Ishikawa (cell line): ENCODE measurements at regions not wholly inside any gene's neighbourhood (a gene's known extent, or its start where the extent isn't known, plus 50 kb on each side); places are given as distances from the start of the nearest gene placed in this dataset.

Experiments
- EGR1 ChIP-seq: IDR thresholded peaks from 2 replicates; pipeline ENCODE4 v1.6.1; 2012
- EP300 ChIP-seq: IDR thresholded peaks from 2 replicates; pipeline ENCODE4 v1.6.1; 2012; ENCODE audit warnings: borderline replicate concordance
- FOXM1 ChIP-seq: IDR thresholded peaks from 2 replicates; pipeline ENCODE4 v1.6.1; 2012; ENCODE audit warnings: low read depth, borderline replicate concordance
- MAX ChIP-seq: IDR thresholded peaks from 2 replicates; pipeline ENCODE4 v1.6.1; 2012
- RAD21 ChIP-seq: IDR thresholded peaks from 2 replicates; pipeline ENCODE4 v1.6.1; 2012; ENCODE audit warnings: low read depth
- REST ChIP-seq: IDR thresholded peaks from 2 replicates; pipeline ENCODE4 v1.6.1; 2012; ENCODE audit warnings: low read depth, mild to moderate bottlenecking
- TCF12 ChIP-seq: IDR thresholded peaks from 2 replicates; pipeline ENCODE4 v1.6.1; 2012; ENCODE audit warnings: low read depth
- USF1 ChIP-seq: IDR thresholded peaks from 2 replicates; pipeline ENCODE4 v1.6.1; 2012
- YY1 ChIP-seq: IDR thresholded peaks from 2 replicates; pipeline ENCODE4 v1.6.1; 2012; ENCODE audit warnings: low read depth

- TF ChIP-seq RAD21 (no peak), USF1 (no peak), FOXM1 (no peak), EP300 (no peak), REST (no peak), EGR1 (no peak), MAX (no peak), YY1 (no peak), TCF12 (no peak)
Measured at GRCh38 chr18:55821219-55821618, 233.2 kb upstream of the TCF4 start.
